SHP77 treated with DMSO at 0.1 percent for 48 hours (cell line): ENCODE measurements at regions not wholly inside any gene's neighbourhood (a gene's known extent, or its start where the extent isn't known, plus 50 kb on each side); places are given as distances from the start of the nearest gene placed in this dataset.

Experiments
- DNase-seq: peaks from one replicate; lab custom pipeline; 2025; lab: John Stamatoyannopoulos, UW

GRCh38 chr3:168653255-168653654 is 557.5 kb upstream of the GOLIM4 start:
- DNase-seq = no peak

DNA sequence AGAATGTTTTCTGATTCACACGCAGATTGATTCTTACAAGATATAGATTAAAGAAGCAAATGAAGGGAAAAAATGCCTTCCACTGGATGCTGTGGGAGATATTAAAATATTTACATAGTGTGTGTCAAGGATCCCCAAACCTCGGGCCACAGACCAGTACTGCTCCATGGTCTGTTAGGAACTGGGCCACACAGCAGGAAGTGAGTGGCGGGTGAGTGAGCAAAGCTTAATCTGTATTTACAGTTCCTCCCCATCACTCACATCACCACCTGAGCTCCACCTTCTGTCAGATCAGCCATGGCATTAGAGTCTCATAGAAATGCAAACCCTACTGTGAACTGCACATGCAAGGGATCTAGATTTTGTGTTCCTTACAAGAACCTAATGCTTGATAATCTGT is 552.6 kb upstream of the GOLIM4 start:
- DNase-seq = no peak

- no peak for DNase-seq
Observed at GRCh38 chr3:168647582-168647981, 551.9 kb upstream of the GOLIM4 start.

GRCh38 chr3:168645180-168645579 is 549.5 kb upstream of the GOLIM4 start:
- DNase-seq = no peak

- no peak for DNase-seq
Observed at GRCh38 chr3:168628549-168628948, 532.8 kb upstream of the GOLIM4 start.

DNA sequence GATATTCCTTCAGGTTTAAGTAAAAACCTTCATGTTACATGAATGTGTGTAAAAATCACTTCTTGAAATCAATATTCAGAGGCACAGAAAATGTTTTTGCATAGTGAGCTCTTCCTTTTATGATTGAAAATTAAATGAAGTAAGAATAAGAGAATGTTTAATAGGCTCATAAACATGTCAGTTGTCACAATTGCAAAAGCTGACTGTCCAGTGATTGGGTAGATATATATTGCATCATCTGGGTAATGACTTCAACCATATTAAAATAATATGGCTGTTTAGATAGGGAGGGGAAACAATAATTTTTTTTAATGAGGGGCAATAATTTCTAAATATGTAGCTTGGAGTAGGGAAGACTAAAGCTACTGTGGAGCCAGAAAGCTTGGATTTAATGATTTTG is 529.8 kb upstream of the GOLIM4 start:
- DNase-seq = no peak

- no peak for DNase-seq
Observed at GRCh38 chr3:168624892-168625448, 529.2 kb upstream of the GOLIM4 start.

- no peak for DNase-seq
Observed at GRCh38 chr3:168624195-168624594, 528.5 kb upstream of the GOLIM4 start.

DNA sequence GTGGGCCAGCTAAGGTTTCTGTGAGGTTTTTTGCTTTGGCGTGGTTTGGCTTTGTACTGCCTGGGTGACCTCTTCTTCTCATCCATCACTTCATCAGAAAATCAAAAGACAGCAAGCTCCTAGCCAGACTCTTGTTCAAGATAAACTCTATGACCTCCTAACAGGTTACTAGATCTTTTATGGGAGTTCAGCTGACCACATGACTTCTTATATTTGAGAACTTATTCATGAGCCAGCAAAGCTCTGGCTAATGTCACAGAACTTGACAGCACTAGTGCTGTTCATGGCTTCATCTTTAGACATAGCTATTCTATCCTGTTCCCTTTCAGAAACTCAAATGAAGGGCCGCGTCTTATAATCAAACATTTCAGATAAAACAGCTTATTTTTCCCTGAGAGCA is 527.1 kb upstream of the GOLIM4 start:
- no peak for DNase-seq

DNA sequence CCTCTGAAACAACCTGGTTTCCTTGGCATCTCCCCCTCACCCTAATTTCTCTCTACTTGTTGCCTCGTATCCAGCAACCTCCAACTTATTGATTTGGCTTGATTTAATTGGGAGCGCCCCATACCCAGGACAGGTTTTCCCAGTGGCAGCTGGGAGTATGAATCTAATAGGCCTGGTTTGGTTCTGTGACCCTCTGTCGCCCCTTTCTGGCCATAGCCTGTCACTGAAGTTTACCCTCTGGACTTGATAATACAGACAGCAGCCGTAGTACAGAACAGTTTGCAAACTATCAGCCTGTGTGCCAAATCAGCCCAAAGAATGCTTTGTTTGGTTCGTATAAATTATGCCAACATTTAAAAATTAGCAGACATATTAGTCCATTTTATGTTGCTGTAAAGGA is 525.1 kb upstream of the GOLIM4 start:
- DNase-seq = no peak

DNA sequence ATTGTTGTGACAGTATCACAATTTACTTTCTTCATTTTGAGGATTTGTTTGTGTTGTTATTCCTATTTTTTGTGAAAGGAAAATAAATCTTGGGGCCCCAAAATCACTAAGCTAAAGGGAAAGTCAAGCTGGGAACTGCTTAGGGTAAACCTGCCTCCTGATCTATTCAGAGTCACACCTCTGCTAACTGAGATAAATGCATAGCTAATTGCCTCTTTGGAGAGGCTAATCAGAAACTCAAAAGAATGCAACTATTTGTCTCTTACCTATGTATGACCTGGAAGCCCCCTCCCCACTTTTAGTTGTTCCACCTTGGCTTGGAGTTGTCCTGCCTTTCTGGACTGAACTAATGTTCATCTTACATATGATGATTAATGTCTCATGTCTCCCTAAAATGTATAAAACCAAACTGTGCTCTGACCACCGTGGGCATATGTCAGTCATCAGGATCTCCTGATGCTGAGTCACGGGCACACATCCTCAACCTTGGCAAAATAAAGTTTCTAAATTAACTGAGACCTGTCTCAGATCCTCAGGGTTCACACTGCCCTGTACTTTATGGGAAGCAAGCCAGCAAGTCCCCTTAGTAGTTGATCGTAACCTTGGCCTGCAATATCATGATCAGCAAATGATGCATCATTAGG is 523.2 kb upstream of the GOLIM4 start:
- DNase-seq = no peak

GRCh38 chr3:168617658-168618057 is 521.9 kb upstream of the GOLIM4 start:
- no peak for DNase-seq

- DNase-seq = no peak
Observed at GRCh38 chr3:168616915-168617314, 521.2 kb upstream of the GOLIM4 start.

- DNase-seq = no peak
Observed at GRCh38 chr3:168615493-168616020, 519.8 kb upstream of the GOLIM4 start.

DNA sequence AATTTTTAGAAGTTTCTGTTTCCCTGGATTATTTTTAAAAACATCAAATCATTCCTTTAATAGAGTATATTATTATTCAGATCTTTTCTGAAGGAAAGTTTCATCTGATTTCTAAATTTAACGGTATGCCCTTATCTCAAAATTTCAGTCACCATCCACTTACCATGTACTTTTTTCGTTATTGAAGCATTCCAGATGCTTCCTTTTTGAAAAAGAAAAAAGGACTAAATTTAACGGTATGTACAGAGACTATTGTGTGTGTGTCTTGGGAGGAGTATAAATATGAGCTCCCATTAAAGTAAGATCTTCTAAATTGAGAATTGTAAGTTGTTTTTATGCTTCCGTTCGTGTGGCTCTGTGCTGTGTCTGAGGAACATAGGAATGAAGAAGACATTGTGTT is 517.4 kb upstream of the GOLIM4 start:
- DNase-seq = no peak

DNA sequence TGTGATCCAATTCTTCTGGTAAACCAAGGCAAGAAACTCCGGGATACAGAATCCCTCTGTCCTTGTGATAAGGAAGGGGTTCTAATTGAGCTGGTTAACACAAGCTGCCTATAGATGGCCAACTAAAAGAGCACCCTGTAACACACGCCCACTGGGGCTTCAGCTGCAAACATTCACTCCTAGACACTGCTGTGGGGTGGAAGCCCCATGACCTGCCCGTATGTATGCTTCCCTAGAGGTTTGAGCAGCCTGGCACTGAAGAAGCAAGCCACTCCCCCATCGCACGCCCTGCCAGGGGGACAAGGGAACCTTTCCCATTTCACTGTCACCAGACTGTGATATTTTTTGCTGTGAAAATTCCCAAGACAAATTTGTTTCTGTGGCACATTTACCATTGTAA is 516.9 kb upstream of the GOLIM4 start:
- DNase-seq = no peak

GRCh38 chr3:168611826-168612225 is 516.1 kb upstream of the GOLIM4 start:
- DNase-seq = no peak

- DNase-seq = no peak
Observed at GRCh38 chr3:168608926-168609325, 513.2 kb upstream of the GOLIM4 start.

GRCh38 chr3:168604767-168605166 is 509.0 kb upstream of the GOLIM4 start:
- no peak for DNase-seq

DNA sequence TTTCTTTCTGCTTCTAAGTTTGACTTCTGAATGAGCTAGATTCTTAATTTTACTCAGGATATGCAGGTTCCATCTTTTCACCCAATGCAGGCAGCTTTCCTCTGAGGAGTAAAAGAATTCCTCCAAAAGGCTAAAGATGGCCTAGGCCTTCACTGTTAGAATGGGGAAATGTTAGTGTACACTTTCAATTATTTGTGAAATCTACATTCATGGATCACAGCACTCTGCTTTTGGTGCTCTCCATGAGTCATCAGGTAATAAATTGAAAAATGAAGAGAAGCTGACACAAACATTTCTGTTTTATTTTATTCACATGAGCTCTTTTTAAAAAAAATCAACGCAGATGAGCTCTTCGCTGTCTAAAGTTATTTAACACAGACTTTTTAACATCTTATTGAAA is 502.5 kb upstream of the GOLIM4 start:
- DNase-seq = no peak

DNA sequence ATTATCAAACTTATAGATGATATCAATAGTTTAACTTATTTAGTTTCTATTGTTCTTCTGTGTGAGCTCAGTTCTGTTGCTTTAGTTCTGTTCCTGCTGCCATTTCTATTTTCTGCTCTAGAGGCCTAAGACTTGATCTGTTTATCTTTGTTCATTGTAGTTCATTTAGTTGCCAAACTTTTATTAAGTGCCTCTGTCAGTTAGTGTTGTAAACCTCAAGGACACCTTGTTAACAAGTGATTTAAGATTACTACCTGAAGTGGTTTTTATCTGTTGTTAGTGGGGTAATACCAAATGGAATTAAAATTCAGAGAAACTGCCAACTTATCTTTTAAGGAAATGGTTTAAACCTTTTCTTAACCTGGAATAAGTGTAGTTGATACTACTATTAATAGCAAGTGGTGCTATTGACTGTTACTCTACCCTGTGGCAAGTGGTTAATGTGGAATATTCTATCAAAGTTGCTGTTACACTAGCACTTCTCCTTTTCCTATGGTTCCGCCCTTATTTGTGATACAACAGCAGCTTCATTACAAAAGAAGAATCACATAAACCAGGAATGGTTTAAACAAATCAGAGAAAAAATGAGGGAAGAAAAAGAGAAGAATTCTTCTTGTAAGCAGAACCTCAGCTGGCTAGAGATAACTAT is 500.6 kb upstream of the GOLIM4 start:
- DNase-seq = no peak

GRCh38 chr3:168591587-168591986 is 495.9 kb upstream of the GOLIM4 start:
- DNase-seq = no peak

DNA sequence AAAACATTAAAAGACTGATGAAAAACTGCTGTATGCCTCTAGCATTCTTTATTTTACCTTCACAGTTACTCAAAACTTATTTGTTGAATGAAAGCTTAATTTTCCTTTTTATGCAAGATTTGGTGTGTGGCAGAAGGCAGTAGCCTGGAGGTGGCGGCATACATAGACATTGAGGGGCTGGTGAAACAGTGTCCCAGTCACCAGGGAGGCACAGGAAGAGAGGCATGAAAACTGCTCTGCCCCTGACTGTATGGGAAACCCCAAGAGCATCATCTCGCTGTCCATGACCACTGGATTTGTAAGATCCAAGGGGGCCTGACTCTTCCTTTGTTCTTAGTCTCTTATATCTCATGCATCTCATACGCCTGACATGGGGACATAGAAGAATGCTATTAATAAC is 493.7 kb upstream of the GOLIM4 start:
- DNase-seq = no peak

- no peak for DNase-seq
Observed at GRCh38 chr3:168585544-168585943, 489.8 kb upstream of the GOLIM4 start.
